ENCODE measurements at regions not wholly inside any gene's neighbourhood (a gene's known extent, or its start where the extent isn't known, plus 50 kb on each side); places are given as distances from the start of the nearest gene placed in this dataset.

GRCh38 chr7:113805976-113806375 is 112.8 kb downstream of the PPP1R3A start:
- ChIA-PET CTCF (ENCODE audit: unreplicated experiment) (no interaction called here), POLR2A (interaction anchor here (0.8 kb wide), 1 partner anchor 9 kb away, joined by 3 read pairs; no protein-coding TSS in a partner anchor)
- Histone ChIP-seq H3K4me3 (ENCODE audit: low read depth, low read length, poor library complexity, severe bottlenecking) (no peak overlapping the region), H3K79me2 (ENCODE audit: insufficient read depth, low read depth, low read length) (no peaks in the 10 kb centered on the region), H3K4me2 (ENCODE audit: low read length) (no peak overlapping the region), H3K27ac (ENCODE audit: low read depth, low read length, poor library complexity, severe bottlenecking) (no peak overlapping the region), H3K9me2 (ENCODE audit: insufficient read depth, low read length) (no peaks in the 10 kb centered on the region), H2AFZ (ENCODE audit: low read length) (no peak overlapping the region), H3K4me1 (ENCODE audit: insufficient read depth, low read length, poor library complexity, severe bottlenecking) (no peaks in the 10 kb centered on the region), H3K9me3 (ENCODE audit: low read length) (no peaks in the 10 kb centered on the region), H3K36me3 (ENCODE audit: insufficient read depth, low read length) (no peaks in the 10 kb centered on the region), H4K20me1 (ENCODE audit: insufficient read depth, low read length) (no peaks in the 10 kb centered on the region)
- TF ChIP-seq, protein P1, sequence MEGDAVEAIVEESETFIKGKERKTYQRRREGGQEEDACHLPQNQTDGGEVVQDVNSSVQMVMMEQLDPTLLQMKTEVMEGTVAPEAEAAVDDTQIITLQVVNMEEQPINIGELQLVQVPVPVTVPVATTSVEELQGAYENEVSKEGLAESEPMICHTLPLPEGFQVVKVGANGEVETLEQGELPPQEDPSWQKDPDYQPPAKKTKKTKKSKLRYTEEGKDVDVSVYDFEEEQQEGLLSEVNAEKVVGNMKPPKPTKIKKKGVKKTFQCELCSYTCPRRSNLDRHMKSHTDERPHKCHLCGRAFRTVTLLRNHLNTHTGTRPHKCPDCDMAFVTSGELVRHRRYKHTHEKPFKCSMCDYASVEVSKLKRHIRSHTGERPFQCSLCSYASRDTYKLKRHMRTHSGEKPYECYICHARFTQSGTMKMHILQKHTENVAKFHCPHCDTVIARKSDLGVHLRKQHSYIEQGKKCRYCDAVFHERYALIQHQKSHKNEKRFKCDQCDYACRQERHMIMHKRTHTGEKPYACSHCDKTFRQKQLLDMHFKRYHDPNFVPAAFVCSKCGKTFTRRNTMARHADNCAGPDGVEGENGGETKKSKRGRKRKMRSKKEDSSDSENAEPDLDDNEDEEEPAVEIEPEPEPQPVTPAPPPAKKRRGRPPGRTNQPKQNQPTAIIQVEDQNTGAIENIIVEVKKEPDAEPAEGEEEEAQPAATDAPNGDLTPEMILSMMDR (conservative IDR thresholded peaks at IDR 0.05; ENCODE audit: low read length), result no peak
- no peak for TF ChIP-seq EZH2phosphoT487 (IDR thresholded peaks at IDR 0.05; ENCODE audit: borderline replicate concordance, low read depth, low read length)
- DNase-seq (ENCODE audit: low spot score), result no peak
- BruUV-seq (replicated peaks), result no TSS peak
- intact Hi-C loops (cut with micrococcal nuclease; ENCODE audit: unreplicated experiment), result no loop called here

GRCh38 chr7:113804475-113805095 is 114.2 kb downstream of the PPP1R3A start:
- CTCF ChIA-PET (ENCODE audit: unreplicated experiment), result no interaction called here

DNA sequence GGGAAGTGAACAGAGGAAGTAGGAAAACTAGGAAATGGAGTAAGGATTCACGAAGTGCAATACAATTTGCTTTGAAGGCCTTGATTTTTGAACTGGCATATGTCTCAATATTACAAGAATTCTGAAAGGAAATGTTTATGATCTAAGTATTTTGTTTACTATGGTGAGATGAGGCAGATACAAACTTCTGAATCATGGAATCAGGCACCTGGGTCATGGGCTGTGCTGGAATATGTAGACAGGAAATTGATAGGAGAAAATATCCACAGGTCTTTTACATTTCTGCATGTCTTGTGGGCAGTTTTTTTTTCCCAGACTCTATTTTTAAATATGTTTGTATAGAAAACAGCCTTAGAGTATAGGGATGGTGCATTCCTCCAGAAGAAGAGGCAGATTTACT is 117.1 kb downstream of the PPP1R3A start:
- TF ChIP-seq EZH2phosphoT487 (IDR thresholded peaks at IDR 0.05; ENCODE audit: borderline replicate concordance, low read depth, low read length), result no peak
- TF ChIP-seq, protein P1 (conservative IDR thresholded peaks at IDR 0.05; ENCODE audit: low read length), result no peak
- Histone ChIP-seq H3K4me2 (ENCODE audit: low read length) (no peak overlapping the region), H3K36me3 (ENCODE audit: insufficient read depth, low read length) (no peaks in the 10 kb centered on the region), H3K9me3 (ENCODE audit: low read length) (no peaks in the 10 kb centered on the region), H3K4me1 (ENCODE audit: insufficient read depth, low read length, poor library complexity, severe bottlenecking) (no peaks in the 10 kb centered on the region), H4K20me1 (ENCODE audit: insufficient read depth, low read length) (no peaks in the 10 kb centered on the region), H3K79me2 (ENCODE audit: insufficient read depth, low read depth, low read length) (no peaks in the 10 kb centered on the region), H3K27ac (ENCODE audit: low read depth, low read length, poor library complexity, severe bottlenecking) (no peak overlapping the region), H3K9me2 (ENCODE audit: insufficient read depth, low read length) (no peaks in the 10 kb centered on the region), H2AFZ (ENCODE audit: low read length) (no peak overlapping the region), H3K4me3 (ENCODE audit: low read depth, low read length, poor library complexity, severe bottlenecking) (no peak overlapping the region)
- POLR2A ChIA-PET, result no interaction called here
- BruUV-seq (replicated peaks), result no TSS peak
- intact Hi-C loops (cut with micrococcal nuclease; ENCODE audit: unreplicated experiment), result no loop called here
- no peak for DNase-seq (ENCODE audit: low spot score)
- CTCF ChIA-PET (ENCODE audit: unreplicated experiment), result no interaction called here

More at GRCh38 chr7:113804475-113805095, 114.2 kb downstream of the PPP1R3A start:
- H3K9me3 ChIP-seq (ENCODE audit: low read length), result no peaks in the 10 kb centered on the region
- H3K4me2 ChIP-seq (ENCODE audit: low read length), result no peak overlapping the region
- no peak for TF ChIP-seq EZH2phosphoT487 (IDR thresholded peaks at IDR 0.05; ENCODE audit: borderline replicate concordance, low read depth, low read length)
- TF ChIP-seq, protein P1 (conservative IDR thresholded peaks at IDR 0.05; ENCODE audit: low read length), result no peak
- no peaks in the 10 kb centered on the region for H3K4me1 ChIP-seq (ENCODE audit: insufficient read depth, low read length, poor library complexity, severe bottlenecking)
- POLR2A ChIA-PET, result no interaction called here
- no peaks in the 10 kb centered on the region for H3K9me2 ChIP-seq (ENCODE audit: insufficient read depth, low read length)
- H2AFZ ChIP-seq (ENCODE audit: low read length), result no peak overlapping the region
- no peaks in the 10 kb centered on the region for H4K20me1 ChIP-seq (ENCODE audit: insufficient read depth, low read length)
- no peaks in the 10 kb centered on the region for H3K79me2 ChIP-seq (ENCODE audit: insufficient read depth, low read depth, low read length)
- H3K36me3 ChIP-seq (ENCODE audit: insufficient read depth, low read length), result no peaks in the 10 kb centered on the region
- intact Hi-C loops (cut with micrococcal nuclease; ENCODE audit: unreplicated experiment), result no loop called here
- no TSS peak for BruUV-seq (replicated peaks)
- no peak overlapping the region for H3K27ac ChIP-seq (ENCODE audit: low read depth, low read length, poor library complexity, severe bottlenecking)
- no peak overlapping the region for H3K4me3 ChIP-seq (ENCODE audit: low read depth, low read length, poor library complexity, severe bottlenecking)
- no peak for DNase-seq (ENCODE audit: low spot score)

Measured in OCI-LY7 (cell line).